ENCODE measurements at regions not wholly inside any gene's neighbourhood (a gene's known extent, or its start where the extent isn't known, plus 50 kb on each side); places are given as distances from the start of the nearest gene placed in this dataset.

- TF ChIP-seq CTCF (IDR thresholded peaks at IDR 0.05) = no peak
- no peak for TF ChIP-seq POLR2A (IDR thresholded peaks at IDR 0.05)
- no peak for TF ChIP-seq EP300 (IDR thresholded peaks at IDR 0.05)
- TF ChIP-seq POLR2AphosphoS5 (IDR thresholded peaks at IDR 0.05) = no peak
These were observed 581.4 kb upstream of the AADAT start for GRCh38 chr4:170671171-170671570.
